GM12865 (cell line): ENCODE measurements at regions not wholly inside any gene's neighbourhood (a gene's known extent, or its start where the extent isn't known, plus 50 kb on each side); places are given as distances from the start of the nearest gene placed in this dataset.

Source experiments
- DNase-seq: peaks from one replicate; pipeline ENCODE4 v3.0.0; 2010; ENCODE audit warnings: low read depth
- H3K4me3 ChIP-seq: 2 replicates; pipeline ENCODE4 v1.5.1; 2011; ENCODE audit warnings: mild to moderate bottlenecking, low read depth, low read length, control low read depth
- CTCF ChIP-seq: IDR thresholded peaks from 2 replicates; pipeline ENCODE4 v1.5.1; 2011; ENCODE audit warnings: low read length, control low read depth, low read depth, inconsistent platforms; ENCODE audit not compliant: insufficient read depth; ENCODE audit errors: missing control alignments

GRCh38 chr5:97635553-97635952, 452.5 kb upstream of the RIOK2 start:
- H3K4me3 ChIP-seq: no peak overlapping the region
- DNase-seq: peak; percentile 27
- no peak for TF ChIP-seq CTCF

GRCh38 chr5:97636766-97637165, 453.7 kb upstream of the RIOK2 start:
- no peak for TF ChIP-seq CTCF
- no peak overlapping the region for H3K4me3 ChIP-seq
- no peak for DNase-seq

- TF ChIP-seq CTCF: no peak
- DNase-seq: no peak
- no peak overlapping the region for H3K4me3 ChIP-seq
Observed at GRCh38 chr5:97641081-97641480, 458.0 kb upstream of the RIOK2 start.

GRCh38 chr5:97644206-97644605, 461.2 kb upstream of the RIOK2 start:
- no peak for TF ChIP-seq CTCF
- no peak overlapping the region for H3K4me3 ChIP-seq
- no peak for DNase-seq

- TF ChIP-seq CTCF: no peak
- no peak for DNase-seq
- no peak overlapping the region for H3K4me3 ChIP-seq
Observed at GRCh38 chr5:97644896-97645295, 461.8 kb upstream of the RIOK2 start.

GRCh38 chr5:97657239-97657638, 474.2 kb upstream of the RIOK2 start:
- no peak overlapping the region for H3K4me3 ChIP-seq
- TF ChIP-seq CTCF: no peak
- no peak for DNase-seq

- no peak overlapping the region for H3K4me3 ChIP-seq
- TF ChIP-seq CTCF: no peak
- DNase-seq: no peak
Observed at GRCh38 chr5:97658116-97658900, 475.3 kb upstream of the RIOK2 start.
